H9 (cell line): ENCODE measurements at regions not wholly inside any gene's neighbourhood (a gene's known extent, or its start where the extent isn't known, plus 50 kb on each side); places are given as distances from the start of the nearest gene placed in this dataset.
"Not testable (repeated sequence)": the region's sequence is repeated elsewhere in the genome, so short reads cannot be mapped to it uniquely, and the experiment has no call there.

Experiments
- DNase-seq: peaks from one replicate; pipeline ENCODE4 v3.0.0-alpha.2; 2017
- H2AFZ ChIP-seq: one replicate; pipeline ENCODE4 v1.6.1; 2013; ENCODE audit warnings: mild to moderate bottlenecking, low read length, control low read depth, moderate library complexity
- H2AK5ac ChIP-seq: 2 replicates; pipeline ENCODE4 v1.6.1; 2013; ENCODE audit warnings: low read length, control low read depth, mixed read lengths; ENCODE audit not compliant: insufficient read length
- H2BK120ac ChIP-seq: one replicate; pipeline ENCODE4 v1.6.1; 2013; ENCODE audit warnings: low read depth, mild to moderate bottlenecking, low read length, control low read depth, inconsistent platforms; ENCODE audit not compliant: poor library complexity, severe bottlenecking
- H2BK12ac ChIP-seq: 2 replicates; pipeline ENCODE4 v1.6.1; 2013; ENCODE audit warnings: low read length, control low read depth, mixed read lengths, low read depth; ENCODE audit not compliant: insufficient read length
- H2BK15ac ChIP-seq: 2 replicates; pipeline ENCODE4 v1.6.1; 2013; ENCODE audit warnings: low read depth, low read length, control low read depth
- H2BK20ac ChIP-seq: one replicate; pipeline ENCODE4 v1.6.1; 2013; ENCODE audit warnings: low read depth, mild to moderate bottlenecking, low read length, control low read depth, inconsistent platforms; ENCODE audit not compliant: poor library complexity, severe bottlenecking
- H2BK5ac ChIP-seq: 2 replicates; pipeline ENCODE4 v1.6.1; 2013; ENCODE audit warnings: low read length, control low read depth, mixed read lengths; ENCODE audit not compliant: insufficient read length
- H3K14ac ChIP-seq: 2 replicates; pipeline ENCODE4 v1.6.1; 2013; ENCODE audit warnings: low read length, control low read depth; ENCODE audit not compliant: insufficient read depth
- H3K18ac ChIP-seq: 2 replicates; pipeline ENCODE4 v1.6.1; 2013; ENCODE audit warnings: low read depth, mild to moderate bottlenecking, mixed read lengths, low read length, control low read depth; ENCODE audit not compliant: insufficient read length
- H3K23ac ChIP-seq: 2 replicates; pipeline ENCODE4 v1.6.1; 2013; ENCODE audit warnings: low read length, control low read depth, mixed read lengths, low read depth; ENCODE audit not compliant: insufficient read length
- H3K23me2 ChIP-seq: 2 replicates; pipeline ENCODE4 v1.6.1; 2013; ENCODE audit warnings: low read depth, mild to moderate bottlenecking, mixed read lengths, low read length, control low read depth; ENCODE audit not compliant: insufficient read length, poor library complexity, severe bottlenecking
- H3K27ac ChIP-seq: 2 replicates; pipeline ENCODE4 v1.5.1; 2013; ENCODE audit warnings: low read length, control low read depth, mixed read lengths, low read depth; ENCODE audit not compliant: insufficient read length
- H3K27me3 ChIP-seq: 2 replicates; pipeline ENCODE4 v1.6.1; 2013; ENCODE audit warnings: low read length, control low read depth, inconsistent platforms; ENCODE audit not compliant: insufficient read depth
- H3K4ac ChIP-seq: 2 replicates; pipeline ENCODE4 v1.6.1; 2013; ENCODE audit warnings: low read depth, mild to moderate bottlenecking, control low read depth, inconsistent platforms, low read length, moderate library complexity
- H3K4me1 ChIP-seq: 2 replicates; pipeline ENCODE4 v1.6.1; 2013; ENCODE audit warnings: low read length, control low read depth, inconsistent platforms; ENCODE audit not compliant: insufficient read depth
- H3K4me2 ChIP-seq: 2 replicates; pipeline ENCODE4 v1.6.1; 2013; ENCODE audit warnings: low read length, control low read depth, mixed read lengths; ENCODE audit not compliant: insufficient read length, insufficient read depth
- H3K56ac ChIP-seq: 2 replicates; pipeline ENCODE4 v1.6.1; 2013; ENCODE audit warnings: low read depth, mild to moderate bottlenecking, mixed read lengths, low read length, control low read depth; ENCODE audit not compliant: insufficient read length
- H3K79me1 ChIP-seq: 2 replicates; pipeline ENCODE4 v1.6.1; 2013; ENCODE audit warnings: low read depth, mild to moderate bottlenecking, moderate library complexity, low read length, control low read depth, inconsistent platforms; ENCODE audit not compliant: insufficient read depth, poor library complexity, severe bottlenecking
- H3K79me2 ChIP-seq: 2 replicates; pipeline ENCODE4 v1.6.1; 2013; ENCODE audit warnings: low read length, control low read depth, inconsistent platforms; ENCODE audit not compliant: insufficient read depth
- H3K9ac ChIP-seq: 2 replicates; pipeline ENCODE4 v1.6.1; 2013; ENCODE audit warnings: low read length, control low read depth, mixed read lengths; ENCODE audit not compliant: insufficient read length; ENCODE audit errors: extremely low read depth
- H3K9me3 ChIP-seq: one replicate; pipeline ENCODE4 v1.6.1; 2013; ENCODE audit warnings: low read depth, low read length, inconsistent platforms; ENCODE audit not compliant: control insufficient read depth
- H3T11ph ChIP-seq: one replicate; pipeline ENCODE4 v1.6.1; 2013; ENCODE audit warnings: mild to moderate bottlenecking, low read length, control low read depth, inconsistent platforms
- H4K20me1 ChIP-seq: one replicate; pipeline ENCODE4 v1.6.1; 2013; ENCODE audit not compliant: control insufficient read depth, insufficient read length, insufficient read depth
- H4K5ac ChIP-seq: 2 replicates; pipeline ENCODE4 v1.6.1; 2013; ENCODE audit warnings: low read depth, mild to moderate bottlenecking, mixed read lengths, low read length, control low read depth; ENCODE audit not compliant: insufficient read length
- H4K8ac ChIP-seq: replicated peaks from 2 replicates; pipeline ENCODE4 v1.6.1; 2013; ENCODE audit warnings: low read length, control low read depth, mixed read lengths, low read depth; ENCODE audit not compliant: insufficient read length
- H4K91ac ChIP-seq: 2 replicates; pipeline ENCODE4 v1.6.1; 2013; ENCODE audit warnings: low read depth, mild to moderate bottlenecking, moderate library complexity, mixed read lengths, low read length, control low read depth; ENCODE audit not compliant: insufficient read length
- H3K27ac Mint-ChIP-seq, 3 experiments: 2 replicates in 2 of 3; 3 replicates in 1 of 3; pipeline ENCODE4 v1.8.0; 2020 to 2021; ENCODE audit warnings: mixed read lengths in 3 of 3, mild to moderate bottlenecking in 1 of 3, moderate library complexity in 1 of 3
- H3K27me3 Mint-ChIP-seq: 2 replicates; pipeline ENCODE4 v1.8.0; 2021; ENCODE audit warnings: low read depth, mild to moderate bottlenecking, moderate library complexity, mixed read lengths
- H3K36me3 Mint-ChIP-seq, 3 experiments: 2 replicates in 2 of 3; 3 replicates in 1 of 3; pipeline ENCODE4 v1.8.0; 2020 to 2021; ENCODE audit warnings: low read depth in 3 of 3, mixed read lengths in 3 of 3; ENCODE audit not compliant: insufficient read depth in 1 of 3
- H3K4me1 Mint-ChIP-seq, 2 experiments: 2 replicates each; pipeline ENCODE4 v1.8.0; 2020; ENCODE audit warnings: mixed read lengths in 2 of 2
- H3K4me3 Mint-ChIP-seq, 2 experiments: 2 replicates in 1 of 2; 3 replicates in 1 of 2; pipeline ENCODE4 v1.8.0; 2020 to 2021; ENCODE audit warnings: mild to moderate bottlenecking in 2 of 2, mixed read lengths in 2 of 2, moderate library complexity in 1 of 2
- H3K9me3 Mint-ChIP-seq, 2 experiments: 2 replicates in 1 of 2; 3 replicates in 1 of 2; pipeline ENCODE4 v1.8.0; 2020; ENCODE audit warnings: mild to moderate bottlenecking in 2 of 2, mixed read lengths in 2 of 2, moderate library complexity in 1 of 2
- WGBS: extraction: QIAGEN DNeasy Blood & Tissue Kit; methylation state at CpG from one replicate; pipeline ENCODE4 v1.1.7; 2013; ENCODE audit warnings: missing lambda C conversion rate, low lambda C conversion rate, mixed read lengths; ENCODE audit not compliant: insufficient read length; ENCODE audit errors: extremely low coverage; 5-methylcytosine and 5-hydroxymethylcytosine counted together

DNA sequence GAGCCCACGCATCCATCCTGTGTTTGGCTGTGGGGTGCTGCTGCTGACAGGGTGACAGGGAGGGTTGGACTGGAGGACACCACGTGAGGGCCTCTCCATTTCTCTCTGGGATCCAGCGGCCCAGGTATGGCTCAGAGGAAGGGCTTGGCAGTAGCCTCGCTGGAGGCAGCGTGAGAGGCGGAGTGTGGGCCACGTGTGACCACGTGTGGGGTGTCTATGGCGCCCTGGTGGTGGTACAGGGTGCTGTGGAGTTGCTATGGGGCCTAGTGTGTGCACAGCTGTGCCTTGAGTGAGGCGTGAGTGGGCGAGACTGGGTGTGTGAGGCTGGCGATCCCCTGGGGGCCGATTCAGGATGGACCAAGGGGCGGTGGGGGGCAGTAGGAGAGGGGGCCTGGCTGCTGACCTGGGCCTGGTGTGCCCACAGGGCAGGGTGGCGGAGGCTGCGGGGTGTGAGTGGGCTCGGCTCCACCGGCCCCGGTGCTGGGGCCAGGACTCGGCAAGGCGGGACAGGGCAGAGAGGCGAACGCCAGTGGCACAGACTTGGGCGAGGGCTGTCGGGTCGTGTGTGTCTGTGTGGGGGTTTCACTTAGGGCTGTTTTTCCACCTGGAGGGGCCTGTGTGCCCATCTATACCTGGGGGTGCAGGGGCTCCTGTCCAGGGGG, 72.7 kb downstream of the TMEM121 start:
- not testable (repeated sequence) for H3K4me1 ChIP-seq, H2BK15ac ChIP-seq, H2AK5ac ChIP-seq, H3K79me1 ChIP-seq, H3K9ac ChIP-seq, H3K4me2 ChIP-seq, H3K18ac ChIP-seq, H3K4ac ChIP-seq, H3K14ac ChIP-seq, H3K27me3 ChIP-seq, H3K27ac Mint-ChIP-seq, H3K4me1 Mint-ChIP-seq, H4K20me1 ChIP-seq, H3K4me3 Mint-ChIP-seq, DNase-seq, H2BK5ac ChIP-seq, H2BK12ac ChIP-seq, H2BK120ac ChIP-seq, H2BK20ac ChIP-seq, H3K23ac ChIP-seq, H3K23me2 ChIP-seq, H4K91ac ChIP-seq, H3K27ac ChIP-seq, H3T11ph ChIP-seq, H2AFZ ChIP-seq, H3K27me3 Mint-ChIP-seq, H4K8ac ChIP-seq, H3K79me2 ChIP-seq, H4K5ac ChIP-seq, H3K56ac ChIP-seq
- Mint-ChIP-seq H3K36me3 (peaks cover 7 to 17% (median 9%) of the 10 kb centered on the region in 3 experiments; a peak in 4 of 7 replicates), H3K9me3 (peaks cover 48 to 62% of the 10 kb centered on the region in 2 experiments)
- no CpG with 5 or more reads among the region's 26 CpGs for whole genome bisulfite sequencing
- peaks cover 32% of the 10 kb centered on the region for H3K9me3 ChIP-seq

DNA sequence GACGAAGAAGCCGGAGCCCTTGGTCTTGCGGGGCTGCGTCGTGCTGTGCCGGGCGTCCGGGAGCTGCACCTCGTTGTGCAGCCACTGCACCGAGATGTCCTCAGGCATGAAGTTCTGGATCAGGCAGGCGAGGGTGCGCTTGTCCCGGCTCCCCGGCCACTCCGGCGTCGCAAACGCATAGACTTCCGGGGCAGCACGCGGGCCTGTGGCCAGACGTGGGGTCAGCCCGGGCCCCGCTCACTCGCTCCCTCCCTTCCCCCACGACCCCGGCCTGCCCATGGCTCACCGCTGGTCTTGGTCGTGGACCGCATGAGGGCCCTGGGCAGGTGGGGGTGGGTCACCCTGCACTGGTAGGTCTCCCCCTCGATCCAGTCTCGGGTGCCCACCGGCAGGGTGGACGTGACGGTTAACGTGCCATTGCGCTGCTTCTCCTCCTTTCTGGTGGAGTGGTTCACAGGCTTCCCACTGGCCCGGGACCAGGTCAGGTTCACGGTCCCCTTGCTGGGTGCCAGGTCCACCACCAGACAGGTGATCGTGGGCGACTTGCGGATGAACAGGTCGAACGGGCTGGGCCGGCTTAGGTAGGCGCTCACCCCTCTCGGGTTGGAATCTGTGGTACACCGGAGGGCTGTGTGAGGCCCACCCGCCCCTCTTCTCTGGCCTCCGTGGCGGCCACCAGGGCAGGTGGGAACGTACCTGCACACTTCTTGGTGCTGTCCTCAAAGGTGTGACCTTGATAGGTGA, 74.0 kb downstream of the TMEM121 start:
- not testable (repeated sequence) for H3K4ac ChIP-seq, H2BK20ac ChIP-seq, H3K56ac ChIP-seq, H3K27ac ChIP-seq, H2BK15ac ChIP-seq, H3K4me3 Mint-ChIP-seq, H3K4me2 ChIP-seq, H3K27ac Mint-ChIP-seq, H3K14ac ChIP-seq, H2BK5ac ChIP-seq, H2BK12ac ChIP-seq, H2BK120ac ChIP-seq, H3K27me3 Mint-ChIP-seq, H3K4me1 Mint-ChIP-seq, H2AK5ac ChIP-seq, H3K27me3 ChIP-seq, H3T11ph ChIP-seq, H3K23me2 ChIP-seq, H4K91ac ChIP-seq, H3K18ac ChIP-seq, H3K79me2 ChIP-seq, H3K4me1 ChIP-seq, H4K20me1 ChIP-seq, H3K23ac ChIP-seq, H4K5ac ChIP-seq, H3K79me1 ChIP-seq, H2AFZ ChIP-seq, H4K8ac ChIP-seq, H3K9ac ChIP-seq
- Mint-ChIP-seq H3K9me3 (peaks cover 51 to 64% of the 10 kb centered on the region in 2 experiments), H3K36me3 (peaks cover 7 to 16% (median 9%) of the 10 kb centered on the region in 3 experiments; a peak in 5 of 7 replicates)
- peaks cover 37% of the 10 kb centered on the region for H3K9me3 ChIP-seq
- no CpG with 5 or more reads among the region's 52 CpGs for WGBS
- peak; percentile 9 for DNase-seq
